ENCODE measurements at regions not wholly inside any gene's neighbourhood (a gene's known extent, or its start where the extent isn't known, plus 50 kb on each side); places are given as distances from the start of the nearest gene placed in this dataset.

DNA sequence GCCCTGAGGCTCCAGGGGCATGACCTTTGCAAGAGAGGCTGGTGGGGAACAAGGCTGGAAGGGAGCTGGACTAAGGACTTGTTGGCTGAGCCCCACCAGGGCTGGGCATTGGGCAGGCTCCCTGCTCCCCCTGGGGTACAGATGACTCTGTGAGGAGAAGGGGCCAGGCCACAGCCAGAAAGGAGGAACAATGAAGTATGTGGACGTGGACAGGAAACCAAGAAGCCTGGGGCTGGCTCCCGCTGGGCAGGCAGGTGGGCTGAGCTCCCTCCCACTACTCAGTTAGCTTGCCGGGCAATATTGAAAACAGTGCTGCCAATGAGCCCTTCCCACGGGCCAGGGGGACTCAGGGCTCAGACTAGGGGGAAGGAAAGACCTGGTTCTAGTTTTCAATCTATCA lies 66.1 kb upstream of the SPTLC1 start:
- Histone ChIP-seq H3K4me1 (ENCODE audit: control insufficient read depth, extremely low read depth, insufficient read depth, low read length) (no peaks in the 10 kb centered on the region), H3K9ac (replicated peaks; ENCODE audit: extremely low read depth, insufficient read depth, low read length) (no peak overlapping the region), H3K79me2 (ENCODE audit: control insufficient read depth, insufficient read depth, low read length) (no peaks in the 10 kb centered on the region), H3K4me2 (ENCODE audit: insufficient read depth, low read length) (no peak overlapping the region), H3K9me3 (replicated peaks; ENCODE audit: control insufficient read depth, insufficient read depth, low read length) (no peaks in the 10 kb centered on the region), H3K36me3 (ENCODE audit: control insufficient read depth in 2 of 2, extremely low read depth in 1 of 2, insufficient read depth in 2 of 2, low read length in 2 of 2) (no peaks in the 10 kb centered on the region), H4K20me1 (replicated peaks; ENCODE audit: control insufficient read depth, extremely low read depth, insufficient read depth, low read length) (no peaks in the 10 kb centered on the region), H3K27ac (ENCODE audit: insufficient read depth, low read depth, low read length) (no peak overlapping the region), H3K27me3 (ENCODE audit: control insufficient read depth in 2 of 2, insufficient read depth in 2 of 2, low read length in 2 of 2) (peaks cover 0 to 2% of the 10 kb centered on the region in 2 experiments), H3K9me1 (replicated peaks; ENCODE audit: control insufficient read depth, extremely low read depth, insufficient read depth, low read length) (no peaks in the 10 kb centered on the region), H2AFZ (ENCODE audit: low read depth, low read length) (no peak overlapping the region), H3K4me3 (replicated peaks in 1 of 3; ENCODE audit: insufficient read depth in 1 of 3, low read depth in 1 of 3, low read length in 3 of 3) (no peak overlapping the region)
- intact Hi-C loops (cut with micrococcal nuclease) (no loop called here), dilution Hi-C loops (cut with MboI; ENCODE audit: extremely low pct_ligation_motif_present, low sequenced_read_pairs) (no loop called here)
- CTCF ChIA-PET, result interaction anchor here (2.2 kb wide), 1 partner anchor 41 kb away, joined by 12 read pairs; no protein-coding TSS in a partner anchor
- DNase-seq (ENCODE audit: low read depth, low spot score) (no peak), FAIRE-seq (no peak)
- POLR2A ChIA-PET, result no interaction called here
- BruUV-seq (replicated peaks), result no TSS peak
- TF ChIP-seq JUN (IDR thresholded peaks at IDR 0.05; ENCODE audit: borderline replicate concordance, insufficient read depth, insufficient read length, low read depth) (no peak), EZH2 (IDR thresholded peaks at IDR 0.05; ENCODE audit: borderline replicate concordance, low read depth, low read length, severe bottlenecking) (no peak), POLR2AphosphoS5 (IDR thresholded peaks at IDR 0.05; ENCODE audit: insufficient read depth, low read depth, low read length) (no peak), CTCF (IDR thresholded peaks at IDR 0.05; ENCODE audit: extremely low read depth in 1 of 2, insufficient read depth in 1 of 2, low read depth in 1 of 2, low read length in 2 of 2) (no peak), FOS (IDR thresholded peaks at IDR 0.05; ENCODE audit: borderline replicate concordance, insufficient read depth, low read length) (no peak), POLR2A (IDR thresholded peaks at IDR 0.05; ENCODE audit: low read depth, low read length) (no peak), MYC (IDR thresholded peaks at IDR 0.05; ENCODE audit: low read depth, low read length) (no peak), GATA2 (IDR thresholded peaks at IDR 0.05; ENCODE audit: insufficient read depth, insufficient read length, low read depth, low read length) (no peak), MAX (IDR thresholded peaks at IDR 0.05; ENCODE audit: insufficient read depth, insufficient read length) (no peak)

Data from endothelial cell of umbilical vein (primary cell).